Activated CD4-positive, alpha-beta T cell treated with anti-CD3 and anti-CD28 coated beads, Interleukin-2, amount 50 U/mL, for 24 hours (primary cell): ENCODE measurements at regions not wholly inside any gene's neighbourhood (a gene's known extent, or its start where the extent isn't known, plus 50 kb on each side); places are given as distances from the start of the nearest gene placed in this dataset.
"Not testable (repeated sequence)": the region's sequence is repeated elsewhere in the genome, so short reads cannot be mapped to it uniquely, and the experiment has no call there.

Experiments
- DNase-seq, 2 donors: peaks; one replicate each; pipeline ENCODE4 v3.0.0-alpha.2; 2020; ENCODE audit warnings: low read depth in 1 of 2, low spot score in 1 of 2

- DNase-seq, result not testable (repeated sequence)
Observed at GRCh38 chr2:209261366-209262053, 162.3 kb upstream of the MAP2 start.

GRCh38 chr2:209269024-209269423, 154.8 kb upstream of the MAP2 start:
- DNase-seq, result no peak

- DNase-seq, result no peak
Observed at GRCh38 chr2:209276000-209276399, 147.8 kb upstream of the MAP2 start.

DNA sequence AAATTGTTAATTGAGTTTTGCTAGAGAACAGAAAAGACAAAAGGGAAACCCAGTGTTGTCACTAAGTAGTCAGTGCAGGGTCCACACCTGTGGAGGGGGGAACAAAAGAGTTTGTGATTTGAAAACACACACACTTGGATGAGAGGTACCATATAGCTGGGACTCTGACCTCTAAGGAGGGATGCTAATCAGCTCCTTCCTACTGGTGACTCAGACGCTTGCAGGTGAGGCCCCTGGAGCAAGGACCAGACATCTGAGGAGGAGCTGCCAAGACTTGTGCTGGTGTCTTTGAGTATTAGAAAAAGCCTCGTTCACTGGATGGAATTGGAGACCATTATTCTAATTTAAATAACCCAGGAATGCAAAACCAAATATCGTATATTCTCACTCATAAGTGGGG, 146.4 kb upstream of the MAP2 start:
- no peak for DNase-seq

DNA sequence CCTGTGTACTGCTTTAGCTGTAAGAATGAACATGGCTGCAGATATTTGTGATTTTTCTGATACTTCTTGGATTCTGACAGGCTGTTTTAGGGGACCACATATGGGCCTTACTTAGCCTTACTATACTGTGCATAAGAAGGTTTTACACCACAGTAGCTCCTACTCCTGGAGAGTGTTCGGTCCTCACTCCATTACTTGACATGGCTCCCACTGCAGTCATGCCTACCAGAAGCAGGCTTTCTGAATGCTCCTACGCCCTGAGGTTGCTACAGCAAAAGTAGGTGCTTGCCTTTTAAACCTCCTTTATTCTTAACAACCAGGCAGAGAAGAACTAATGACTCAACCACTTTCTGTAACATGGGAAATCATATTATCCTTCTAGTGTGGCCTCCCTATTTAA, 125.2 kb upstream of the MAP2 start:
- no peak for DNase-seq

DNA sequence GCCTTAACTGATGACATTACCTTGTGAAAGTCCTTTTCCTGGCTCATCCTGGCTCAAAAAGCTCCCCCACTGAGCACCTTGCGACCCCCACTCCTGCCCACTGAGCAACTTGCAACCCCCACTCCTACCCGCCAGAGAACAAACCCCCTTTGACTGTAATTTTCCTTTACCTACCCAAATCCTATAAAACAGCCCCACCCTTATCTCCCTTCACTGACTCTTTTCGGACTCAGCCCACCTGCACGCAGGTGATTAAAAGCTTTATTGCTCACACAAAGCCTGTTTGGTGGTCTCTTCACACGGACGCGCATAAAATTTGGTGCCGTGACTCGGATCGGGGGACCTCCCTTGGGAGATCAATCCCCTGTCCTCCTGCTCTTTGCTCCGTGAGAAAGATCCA, 124.4 kb upstream of the MAP2 start:
- not testable (repeated sequence) for DNase-seq

DNA sequence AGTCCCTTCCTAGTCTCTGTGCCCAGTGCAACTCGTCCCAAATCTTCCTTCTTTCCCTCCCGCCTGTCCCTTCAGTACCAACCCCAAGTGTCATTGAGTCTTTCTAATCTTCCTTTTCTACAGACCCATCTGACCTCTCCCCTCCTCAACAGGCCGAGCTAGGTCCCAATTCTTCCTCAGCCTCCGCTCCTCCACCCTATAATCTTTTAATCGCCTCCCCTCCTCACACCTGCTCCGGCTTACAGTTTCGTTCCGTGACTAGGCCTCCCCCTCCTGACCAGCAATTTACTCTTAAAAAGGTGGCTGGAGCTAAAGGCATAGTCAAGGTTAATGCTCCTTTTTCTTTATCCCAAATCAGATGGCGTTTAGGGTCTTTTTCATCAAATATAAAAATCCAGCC, 123.1 kb upstream of the MAP2 start:
- not testable (repeated sequence) for DNase-seq

GRCh38 chr2:209305026-209305425, 118.8 kb upstream of the MAP2 start:
- DNase-seq, result no peak

GRCh38 chr2:209305746-209306196, 118.1 kb upstream of the MAP2 start:
- DNase-seq, result no peak

DNA sequence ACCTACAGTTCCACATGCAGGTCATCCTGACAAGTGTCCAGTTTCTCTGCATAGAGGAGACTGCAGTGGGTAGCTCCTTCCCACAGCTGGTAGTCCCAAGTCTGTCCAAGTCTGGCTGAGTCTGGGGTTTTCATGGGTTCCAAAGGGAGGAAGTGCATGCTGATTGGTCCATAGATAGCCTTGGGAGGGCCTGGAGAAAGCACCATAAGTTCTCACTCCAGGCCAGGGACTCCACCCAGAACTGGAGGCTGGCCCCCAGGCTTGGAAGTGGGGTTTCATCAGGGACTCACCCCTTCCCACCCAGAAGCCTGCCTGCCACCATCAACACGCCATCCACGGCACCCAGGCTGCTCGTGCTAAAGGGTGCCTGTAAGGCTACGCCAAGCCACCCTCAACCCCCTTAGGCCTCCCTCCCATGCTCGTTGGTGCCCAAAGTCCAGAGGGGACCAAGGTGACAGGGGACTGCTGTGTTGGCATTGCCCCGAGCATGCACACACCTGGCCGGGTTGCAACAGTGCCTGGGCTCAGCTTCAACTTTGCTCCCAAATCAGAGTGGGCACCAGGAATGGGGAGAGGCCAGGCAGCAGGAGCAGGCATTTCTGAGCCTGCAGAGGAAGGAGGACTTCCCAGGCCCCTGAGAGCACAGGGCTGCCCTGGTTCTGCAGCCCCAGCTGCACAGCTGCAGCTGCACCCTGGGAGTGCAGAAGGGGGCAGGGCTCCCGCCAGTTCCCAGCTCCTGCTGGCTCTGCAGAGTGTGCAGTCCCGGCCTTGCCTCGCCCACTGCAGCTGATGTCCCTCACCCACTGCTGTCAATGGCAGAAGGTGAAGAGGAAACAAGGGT, 116.5 kb upstream of the MAP2 start:
- no peak for DNase-seq

GRCh38 chr2:209308415-209308814, 115.4 kb upstream of the MAP2 start:
- no peak for DNase-seq

DNA sequence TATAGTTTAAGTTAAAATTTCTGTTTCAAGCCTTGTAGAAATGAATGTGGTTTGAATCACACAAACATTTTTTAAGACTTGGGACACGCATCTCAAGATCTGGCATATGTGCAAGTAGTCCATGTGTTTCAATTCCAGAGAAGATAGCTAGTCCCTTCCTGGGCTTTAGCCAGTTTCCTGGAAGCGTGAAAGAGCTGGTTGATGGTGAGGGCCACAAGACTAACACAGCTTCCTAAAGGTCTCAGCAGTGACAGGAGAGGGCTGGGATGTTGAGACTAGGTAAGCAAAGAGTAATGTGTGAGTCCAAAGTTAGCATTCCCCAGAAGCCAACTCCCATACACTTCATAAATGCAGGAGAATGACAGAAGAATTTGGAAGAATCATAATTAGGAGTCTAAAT, 111.9 kb upstream of the MAP2 start:
- no peak for DNase-seq

- not testable (repeated sequence) for DNase-seq
Observed at GRCh38 chr2:209312450-209312849, 111.4 kb upstream of the MAP2 start.

DNA sequence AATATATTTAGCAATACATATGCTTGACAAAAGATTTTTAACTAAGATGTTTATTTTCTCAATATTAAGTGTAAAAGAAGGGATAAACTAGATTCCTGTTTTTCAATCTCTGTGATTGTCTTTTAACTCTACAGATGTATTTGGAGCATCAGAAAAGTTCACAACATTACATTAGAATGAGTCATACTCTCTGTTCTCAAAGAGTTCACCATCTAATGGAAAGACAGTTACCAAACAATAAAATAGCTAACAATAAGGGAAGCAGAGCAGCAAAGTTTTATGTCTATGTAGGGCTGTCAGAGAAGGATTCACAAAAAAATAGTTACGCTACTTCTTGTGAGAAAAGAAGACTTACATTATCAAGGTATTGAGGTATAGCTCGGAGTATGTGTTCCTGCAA, 109.2 kb upstream of the MAP2 start:
- no peak for DNase-seq

DNA sequence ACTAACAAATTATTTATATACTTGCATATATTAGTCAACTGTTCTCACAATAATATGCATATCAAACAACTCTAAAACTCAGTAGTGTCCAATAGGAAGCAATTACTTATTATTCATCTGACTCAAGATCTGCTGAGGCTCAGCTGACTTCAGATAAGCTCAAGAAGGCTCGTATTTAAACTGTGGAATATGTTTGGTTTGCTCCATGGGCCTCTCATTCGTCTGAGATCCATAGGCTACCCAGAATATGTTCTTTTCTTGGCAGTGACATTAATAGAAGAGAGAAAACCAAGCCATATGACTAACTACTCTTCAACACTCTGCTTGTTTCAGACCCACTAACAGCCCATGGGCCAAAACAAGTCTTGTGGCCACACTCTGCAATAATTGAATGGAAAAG, 107.7 kb upstream of the MAP2 start:
- no peak for DNase-seq

GRCh38 chr2:209321076-209321475, 102.8 kb upstream of the MAP2 start:
- DNase-seq, result no peak

DNA sequence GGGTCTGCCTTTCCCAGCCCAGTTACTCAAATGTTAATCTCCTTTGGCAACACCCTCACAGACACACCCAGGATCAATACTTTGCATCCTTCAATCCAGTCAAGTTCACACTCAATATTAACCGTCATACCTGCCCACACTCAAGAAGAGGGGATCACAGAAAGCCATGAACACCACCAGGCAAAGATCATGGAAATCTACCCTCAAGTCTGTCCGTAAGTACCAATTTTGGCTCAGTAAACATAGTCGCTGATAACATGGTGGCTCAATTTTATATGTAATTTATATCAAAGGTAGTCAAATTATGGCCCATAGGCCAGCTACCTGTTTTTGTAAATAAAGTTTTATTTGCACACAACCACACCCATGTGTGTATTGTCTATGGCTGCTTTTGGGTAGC, 102.3 kb upstream of the MAP2 start:
- no peak for DNase-seq

- no peak for DNase-seq
Observed at GRCh38 chr2:209322041-209322440, 101.8 kb upstream of the MAP2 start.

GRCh38 chr2:209322905-209323512, 100.8 kb upstream of the MAP2 start:
- DNase-seq, result no peak

GRCh38 chr2:209323738-209324137, 100.1 kb upstream of the MAP2 start:
- DNase-seq, result no peak

DNA sequence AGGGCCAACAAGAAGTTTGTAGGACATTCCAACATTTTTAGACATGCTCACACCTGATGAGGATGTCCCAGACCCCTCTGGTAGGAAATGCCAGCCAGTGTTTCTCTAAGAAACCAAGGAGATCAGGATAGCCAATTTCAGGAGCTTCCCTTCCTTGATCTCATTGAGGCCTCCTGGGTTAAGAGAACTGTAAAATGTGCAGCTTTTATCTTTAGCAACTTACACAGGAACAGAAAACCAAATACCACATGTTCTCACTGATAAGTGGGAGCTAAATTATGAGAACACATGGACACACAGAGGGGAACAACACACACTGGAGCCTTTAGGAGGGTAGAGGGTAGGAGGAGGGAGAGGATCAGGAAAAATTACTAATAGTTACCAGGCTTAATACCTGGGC, 99.6 kb upstream of the MAP2 start:
- no peak for DNase-seq

DNA sequence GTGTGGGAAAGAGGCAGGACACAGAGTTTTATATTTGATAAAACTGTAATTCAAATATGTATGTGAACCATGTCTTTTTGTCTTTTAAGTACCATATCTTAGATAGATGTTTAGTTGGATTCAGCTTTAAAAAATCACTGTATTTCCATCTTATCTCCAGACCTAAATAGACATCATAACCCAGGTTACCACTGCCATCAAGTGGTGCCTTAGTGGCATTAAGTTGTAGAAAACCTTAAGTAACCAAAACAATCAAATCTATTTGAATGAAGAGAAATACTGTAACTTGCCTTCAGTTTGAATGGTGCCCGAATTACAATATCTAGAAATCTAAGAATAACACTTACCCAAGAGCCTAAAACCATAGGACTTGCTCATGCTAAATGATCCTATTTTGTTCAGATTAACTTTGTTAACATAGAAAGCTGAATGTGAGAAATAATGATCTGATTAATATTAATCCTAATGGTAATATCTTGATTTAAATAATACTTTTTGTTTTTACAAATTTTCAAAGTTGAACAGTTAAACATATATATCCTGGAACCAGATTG, 92.5 kb upstream of the MAP2 start:
- DNase-seq, result no peak
